HL-60 (cell line): ENCODE measurements at regions not wholly inside any gene's neighbourhood (a gene's known extent, or its start where the extent isn't known, plus 50 kb on each side); places are given as distances from the start of the nearest gene placed in this dataset.

Experiments used
- DNase-seq, 2 experiments: peaks; one replicate each; pipeline ENCODE4 v3.0.0-alpha.2; 2010 to 2020; ENCODE audit warnings: low read depth in 1 of 2, low spot score in 1 of 2
- H3K27ac ChIP-seq: fragments of 250-450 bp; sonication (Bioruptor Pico); replicated peaks from 2 replicates; pipeline ENCODE4 v1.5.1; 2020; ENCODE audit warnings: mild to moderate bottlenecking, moderate library complexity
- H3K27me3 ChIP-seq: fragments of 250-450 bp; sonication (Bioruptor Pico); 2 replicates; pipeline ENCODE4 v1.5.1; 2021; ENCODE audit warnings: mild to moderate bottlenecking, moderate library complexity; ENCODE audit not compliant: insufficient read depth, poor library complexity, severe bottlenecking
- H3K4me3 ChIP-seq: replicated peaks from 2 replicates; pipeline ENCODE4 v1.5.1; 2011; ENCODE audit warnings: mild to moderate bottlenecking, control low read depth, low read length; ENCODE audit not compliant: insufficient read depth
- GABPA ChIP-seq: IDR thresholded peaks from 2 replicates; pipeline ENCODE4 v1.6.1; 2012; ENCODE audit warnings: low read depth
- POLR2AphosphoS5 ChIP-seq: IDR thresholded peaks from 2 replicates; pipeline ENCODE4 v1.6.1; 2012; ENCODE audit warnings: low read depth
- SPI1 ChIP-seq: IDR thresholded peaks from 2 replicates; pipeline ENCODE4 v1.6.1; 2012; ENCODE audit warnings: low read depth, mild to moderate bottlenecking, borderline replicate concordance
- TF ChIP-seq, protein P1 (sequence below): IDR thresholded peaks from one replicate; pipeline ENCODE4 v1.5.1; 2011; ENCODE audit warnings: low read length, control low read depth, inconsistent platforms; ENCODE audit not compliant: insufficient read depth
- TF ChIP-seq, protein P2 (sequence below): IDR thresholded peaks from 2 replicates; pipeline ENCODE4 v1.6.1; 2012; ENCODE audit warnings: low read depth; ENCODE audit not compliant: insufficient replicate concordance

DNA sequence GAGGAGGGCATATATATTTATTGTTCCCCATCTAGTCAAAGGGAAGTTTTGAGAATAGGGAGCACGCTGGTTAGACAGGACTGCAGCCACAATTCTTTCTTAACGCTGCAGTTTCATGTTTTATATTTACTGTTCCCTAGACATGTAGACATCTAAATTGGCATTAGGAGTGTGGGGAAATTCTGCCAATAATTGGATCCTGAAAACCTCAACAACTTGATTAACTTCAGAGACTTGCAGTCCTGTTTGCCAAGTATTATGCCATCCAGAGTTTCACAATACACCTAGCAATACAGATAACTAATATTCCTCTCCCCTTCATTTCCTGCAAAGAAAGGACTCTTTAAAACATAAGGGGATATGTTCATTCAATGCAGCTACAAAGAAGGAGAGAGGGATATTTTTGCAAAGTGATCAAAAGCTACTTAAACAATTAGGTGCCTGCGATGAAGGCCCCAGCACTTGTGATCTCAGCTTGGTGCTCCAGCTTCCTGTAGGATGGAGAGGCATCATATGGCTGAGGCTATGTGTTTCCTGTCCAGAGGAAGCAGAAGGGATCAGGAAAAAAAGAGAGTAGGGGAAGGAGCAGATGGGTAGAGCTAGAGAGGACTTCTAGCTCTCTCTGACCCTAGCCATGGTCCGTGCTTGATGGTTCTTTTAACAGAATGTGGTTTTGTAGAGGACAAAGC is 264.4 kb downstream of the MTX2 start:
- TF ChIP-seq, protein P1, sequence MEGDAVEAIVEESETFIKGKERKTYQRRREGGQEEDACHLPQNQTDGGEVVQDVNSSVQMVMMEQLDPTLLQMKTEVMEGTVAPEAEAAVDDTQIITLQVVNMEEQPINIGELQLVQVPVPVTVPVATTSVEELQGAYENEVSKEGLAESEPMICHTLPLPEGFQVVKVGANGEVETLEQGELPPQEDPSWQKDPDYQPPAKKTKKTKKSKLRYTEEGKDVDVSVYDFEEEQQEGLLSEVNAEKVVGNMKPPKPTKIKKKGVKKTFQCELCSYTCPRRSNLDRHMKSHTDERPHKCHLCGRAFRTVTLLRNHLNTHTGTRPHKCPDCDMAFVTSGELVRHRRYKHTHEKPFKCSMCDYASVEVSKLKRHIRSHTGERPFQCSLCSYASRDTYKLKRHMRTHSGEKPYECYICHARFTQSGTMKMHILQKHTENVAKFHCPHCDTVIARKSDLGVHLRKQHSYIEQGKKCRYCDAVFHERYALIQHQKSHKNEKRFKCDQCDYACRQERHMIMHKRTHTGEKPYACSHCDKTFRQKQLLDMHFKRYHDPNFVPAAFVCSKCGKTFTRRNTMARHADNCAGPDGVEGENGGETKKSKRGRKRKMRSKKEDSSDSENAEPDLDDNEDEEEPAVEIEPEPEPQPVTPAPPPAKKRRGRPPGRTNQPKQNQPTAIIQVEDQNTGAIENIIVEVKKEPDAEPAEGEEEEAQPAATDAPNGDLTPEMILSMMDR, result no peak
- TF ChIP-seq, protein P2, sequence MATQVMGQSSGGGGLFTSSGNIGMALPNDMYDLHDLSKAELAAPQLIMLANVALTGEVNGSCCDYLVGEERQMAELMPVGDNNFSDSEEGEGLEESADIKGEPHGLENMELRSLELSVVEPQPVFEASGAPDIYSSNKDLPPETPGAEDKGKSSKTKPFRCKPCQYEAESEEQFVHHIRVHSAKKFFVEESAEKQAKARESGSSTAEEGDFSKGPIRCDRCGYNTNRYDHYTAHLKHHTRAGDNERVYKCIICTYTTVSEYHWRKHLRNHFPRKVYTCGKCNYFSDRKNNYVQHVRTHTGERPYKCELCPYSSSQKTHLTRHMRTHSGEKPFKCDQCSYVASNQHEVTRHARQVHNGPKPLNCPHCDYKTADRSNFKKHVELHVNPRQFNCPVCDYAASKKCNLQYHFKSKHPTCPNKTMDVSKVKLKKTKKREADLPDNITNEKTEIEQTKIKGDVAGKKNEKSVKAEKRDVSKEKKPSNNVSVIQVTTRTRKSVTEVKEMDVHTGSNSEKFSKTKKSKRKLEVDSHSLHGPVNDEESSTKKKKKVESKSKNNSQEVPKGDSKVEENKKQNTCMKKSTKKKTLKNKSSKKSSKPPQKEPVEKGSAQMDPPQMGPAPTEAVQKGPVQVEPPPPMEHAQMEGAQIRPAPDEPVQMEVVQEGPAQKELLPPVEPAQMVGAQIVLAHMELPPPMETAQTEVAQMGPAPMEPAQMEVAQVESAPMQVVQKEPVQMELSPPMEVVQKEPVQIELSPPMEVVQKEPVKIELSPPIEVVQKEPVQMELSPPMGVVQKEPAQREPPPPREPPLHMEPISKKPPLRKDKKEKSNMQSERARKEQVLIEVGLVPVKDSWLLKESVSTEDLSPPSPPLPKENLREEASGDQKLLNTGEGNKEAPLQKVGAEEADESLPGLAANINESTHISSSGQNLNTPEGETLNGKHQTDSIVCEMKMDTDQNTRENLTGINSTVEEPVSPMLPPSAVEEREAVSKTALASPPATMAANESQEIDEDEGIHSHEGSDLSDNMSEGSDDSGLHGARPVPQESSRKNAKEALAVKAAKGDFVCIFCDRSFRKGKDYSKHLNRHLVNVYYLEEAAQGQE, result no peak
- no peak overlapping the region for H3K27ac ChIP-seq
- DNase-seq, result no peak

DNA sequence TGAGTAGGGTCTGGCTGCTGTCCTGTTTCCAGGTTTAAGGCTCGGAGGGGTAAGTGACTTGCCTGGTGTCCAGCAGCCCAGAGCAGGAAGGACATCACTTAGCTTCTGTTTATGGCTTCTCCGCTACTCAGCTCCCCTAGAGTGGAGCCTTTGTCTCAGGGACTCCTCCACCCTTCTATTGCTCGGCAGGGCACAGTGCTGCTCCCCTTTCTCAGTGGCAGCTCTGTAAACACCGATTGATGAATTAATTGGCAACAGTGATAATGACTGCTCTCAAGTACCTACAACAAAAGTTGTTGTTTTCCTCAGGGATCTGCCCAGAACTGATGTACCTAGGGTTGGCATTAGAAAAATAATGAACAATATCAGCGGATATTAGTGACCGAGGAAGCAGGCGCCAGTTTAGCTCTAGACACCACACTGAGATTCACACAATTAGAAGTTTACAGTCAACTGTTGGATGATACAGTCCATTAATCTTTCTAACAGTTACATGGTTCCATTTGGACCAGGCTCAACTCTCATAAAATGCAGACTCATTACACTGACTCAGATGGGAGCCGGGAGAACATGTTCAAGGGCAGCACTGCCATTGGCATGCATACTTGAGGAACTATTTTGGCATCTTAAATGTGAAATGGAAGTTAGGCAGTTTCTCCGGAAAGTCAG is 265.7 kb downstream of the MTX2 start:
- no peak for DNase-seq
- no peak overlapping the region for H3K4me3 ChIP-seq
- H3K27ac ChIP-seq, result no peak overlapping the region
- no peaks in the 10 kb centered on the region for H3K27me3 ChIP-seq
- TF ChIP-seq POLR2AphosphoS5 (no peak), GABPA (no peak), SPI1 (no peak)
- TF ChIP-seq, protein P1, result no peak
- TF ChIP-seq, protein P2, result no peak

More for the DNA sequence above, 264.4 kb downstream of the MTX2 start:
- Histone ChIP-seq H3K4me3 (no peak overlapping the region), H3K27me3 (no peaks in the 10 kb centered on the region)

DNA sequence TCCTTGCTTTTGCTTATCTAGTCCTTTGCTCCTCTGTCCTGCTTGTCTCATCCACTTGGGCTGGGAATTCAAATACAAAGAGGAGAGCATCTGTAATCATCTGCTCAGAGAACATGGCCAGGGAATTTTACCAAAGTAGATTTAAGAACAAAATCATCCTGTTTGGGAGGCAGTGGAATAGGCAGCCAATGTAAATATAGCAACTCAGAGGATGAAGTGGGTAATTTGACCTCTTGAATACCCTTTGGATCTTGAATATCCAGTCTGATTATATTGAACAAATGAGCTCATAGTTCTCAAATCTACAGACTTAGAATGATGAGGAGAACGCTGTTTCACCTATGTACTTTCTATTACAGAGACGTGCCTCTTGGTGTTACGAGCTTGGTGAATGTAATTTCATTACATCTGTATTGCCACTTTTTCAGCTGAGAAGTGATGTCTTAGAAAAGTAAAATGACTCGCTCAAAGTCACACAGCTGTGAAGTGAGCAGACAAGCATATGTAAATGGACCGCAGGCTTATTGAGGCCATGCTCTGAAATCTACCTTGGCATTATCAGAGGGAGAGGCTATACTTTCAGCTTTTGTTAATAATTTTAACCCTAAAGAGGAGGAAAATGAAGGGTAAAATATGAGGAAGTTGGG is 266.3 kb downstream of the MTX2 start:
- no peak overlapping the region for H3K27ac ChIP-seq
- H3K4me3 ChIP-seq, result no peak overlapping the region
- no peak for DNase-seq
- TF ChIP-seq, protein P2, result no peak
- TF ChIP-seq, protein P1, result no peak
- TF ChIP-seq POLR2AphosphoS5 (no peak), GABPA (no peak), SPI1 (no peak)
- H3K27me3 ChIP-seq, result no peaks in the 10 kb centered on the region
